K562 (cell line): ENCODE measurements at regions not wholly inside any gene's neighbourhood (a gene's known extent, or its start where the extent isn't known, plus 50 kb on each side); places are given as distances from the start of the nearest gene placed in this dataset.

Source experiments
- ATAC-seq: fragments of 200-7000 bp; cut with Tn5 transposase; 3 replicates; pipeline ENCODE4 v1.9.1; 2020; ENCODE audit warnings: moderate library complexity
- BruUV-seq: library from RNA; stranded (reverse); fragments of 400-500 nt; replicated peaks from 2 replicates; lab custom pipeline; 2021; lab: Mats Ljungman, UMichigan
- CTCF ChIA-PET: fragments of 300-600 bp; formaldehyde crosslinking; extraction: SDS; loops from one replicate; lab custom pipeline; 2021; ENCODE audit warnings: low intra/inter-chr PET ratio; lab: Yijun Ruan, JAX
- POLR2A ChIA-PET: fragments of 300-600, 350-650 bp; sonication (Branson Sonifier 250); formaldehyde crosslinking; extraction: SDS; loops from one replicate; lab custom pipeline; 2021; ENCODE audit warnings: antibody characterized with exemption, inconsistent platforms; lab: Yijun Ruan, JAX
- DNase-seq, 4 experiments: peaks; one replicate each; pipeline versions ENCODE4 v3.0.0 to v3.0.0-alpha.2; 2011 to 2018; ENCODE audit warnings: low spot score in 3 of 4, mixed read lengths in 3 of 4; ENCODE audit errors: extremely low read depth in 1 of 4
- FAIRE-seq: peaks from 2 replicates; lab custom pipeline; 2011; peaks lifted over from hg19 to GRCh38; lab: Jason Lieb, UNC
- H2AFZ ChIP-seq: 2 replicates; pipeline ENCODE4 v1.6.0; 2011; ENCODE audit warnings: low read depth, low read length, control low read depth, inconsistent platforms
- H3K27ac ChIP-seq: fragments of 200-600 bp; 3 replicates; pipeline ENCODE4 v1.8.0; 2011; ENCODE audit warnings: low read depth, mild to moderate bottlenecking, control low read depth, inconsistent platforms, low read length, moderate library complexity, mixed read lengths; ENCODE audit errors: extremely low read depth
- H3K27me3 ChIP-seq, 2 experiments: fragments of 300-600 bp in 1 of 2; 2 replicates in 1 of 2; 3 replicates in 1 of 2; pipeline versions ENCODE4 v1.6.0 to v1.8.0; 2011; ENCODE audit warnings: inconsistent platforms in 2 of 2, low read length in 2 of 2, mild to moderate bottlenecking in 1 of 2, mixed read lengths in 1 of 2, moderate library complexity in 1 of 2; ENCODE audit not compliant: control insufficient read depth in 2 of 2, insufficient read depth in 2 of 2
- H3K36me3 ChIP-seq: fragments of 300-600 bp; 3 replicates; pipeline ENCODE4 v1.8.0; 2011; ENCODE audit warnings: mild to moderate bottlenecking, low read length, inconsistent platforms; ENCODE audit not compliant: control insufficient read depth, insufficient read depth
- H3K4me1 ChIP-seq, 2 experiments: fragments of 200-600 bp in 1 of 2; replicated peaks in 1 of 2; 2 replicates in 1 of 2; 3 replicates in 1 of 2; pipeline versions ENCODE4 v1.5.1 to v1.8.0; 2011; ENCODE audit warnings: inconsistent platforms in 2 of 2, low read length in 2 of 2, mild to moderate bottlenecking in 1 of 2, mixed read lengths in 1 of 2, moderate library complexity in 1 of 2; ENCODE audit not compliant: control insufficient read depth in 2 of 2, insufficient read depth in 2 of 2
- H3K4me2 ChIP-seq: 2 replicates; pipeline ENCODE4 v1.6.1; 2011; ENCODE audit warnings: low read length, control low read depth, inconsistent platforms, mixed read lengths; ENCODE audit not compliant: insufficient read depth
- H3K4me3 ChIP-seq: fragments of 200-600 bp; sonication (generic), shearing (Covaris generic); 2 replicates; pipeline ENCODE4 v1.5.1; 2016; ENCODE audit warnings: control low read depth, inconsistent platforms
- H3K79me2 ChIP-seq: fragments of 200-600 bp; 3 replicates; pipeline ENCODE4 v1.8.0; 2011; ENCODE audit warnings: low read length, inconsistent platforms; ENCODE audit not compliant: control insufficient read depth, insufficient read depth
- H3K9ac ChIP-seq, 2 experiments: 2 replicates each; pipeline versions ENCODE4 v1.6.0 to v1.6.1; 2011; ENCODE audit warnings: low read depth in 2 of 2, low read length in 2 of 2, control low read depth in 1 of 2, inconsistent platforms in 1 of 2, mild to moderate bottlenecking in 1 of 2, mixed read lengths in 1 of 2; ENCODE audit not compliant: insufficient read depth in 1 of 2
- H3K9me1 ChIP-seq: one replicate; pipeline ENCODE4 v1.6.0; 2011; ENCODE audit warnings: inconsistent platforms, mild to moderate bottlenecking, low read length, moderate library complexity; ENCODE audit not compliant: control insufficient read depth, insufficient read depth
- H3K9me3 ChIP-seq: replicated peaks from 2 replicates; pipeline ENCODE4 v1.5.1; 2011; ENCODE audit warnings: low read depth, low read length, inconsistent platforms; ENCODE audit not compliant: control insufficient read depth, insufficient read depth
- H4K20me1 ChIP-seq: replicated peaks from 2 replicates; pipeline ENCODE4 v1.6.1; 2011; ENCODE audit warnings: low read length, inconsistent platforms, mixed read lengths; ENCODE audit not compliant: control insufficient read depth, insufficient read depth
- HDAC6 ChIP-seq: IDR thresholded peaks from 2 replicates; pipeline ENCODE4 v1.6.1; 2012; ENCODE audit warnings: low read depth, mild to moderate bottlenecking, control low read depth, inconsistent platforms, low read length, moderate library complexity
- KHSRP ChIP-seq: fragments of 450-650 bp; IDR thresholded peaks from 2 replicates; pipeline ENCODE4 v1.6.1; 2017
- RAD21 ChIP-seq, 2 experiments: fragments of 250-450 bp in 1 of 2; fragments of 450-650 bp in 1 of 2; sonication (Bioruptor Pico) in 1 of 2; formaldehyde crosslinking in 1 of 2; IDR thresholded peaks in 1 of 2; conservative IDR thresholded peaks in 1 of 2; 2 replicates each; pipeline versions ENCODE4 v1.4.0 to v1.8.0; 2020 to 2022; ENCODE audit warnings: mild to moderate bottlenecking in 2 of 2, moderate library complexity in 1 of 2
- ZNF184 ChIP-seq: sonication (generic); formaldehyde crosslinking; IDR thresholded peaks from 2 replicates; pipeline ENCODE4 v1.5.0; 2020; ENCODE audit warnings: missing genetic modification reagents
- ZSCAN32 ChIP-seq: fragments of 450-650 bp; formaldehyde crosslinking; IDR thresholded peaks from 2 replicates; pipeline ENCODE4 v1.4.0; 2020; ENCODE audit warnings: mild to moderate bottlenecking, moderate library complexity
- WGBS: fragments of 100-300 bp; shearing (Covaris generic); methylation state at CpG from one replicate; pipeline ENCODE4 v1.1.6; 2016; ENCODE audit warnings: low coverage, mixed read lengths; ENCODE audit not compliant: insufficient coverage; ENCODE audit errors: missing lambda C conversion rate; 5-methylcytosine and 5-hydroxymethylcytosine counted together
- in situ Hi-C: fragments of 300-500 bp; cut with MboI; formaldehyde crosslinking; loops from 4 replicates; pipeline ENCODE4 v1.15.0; 2018; ENCODE audit warnings: inconsistent platforms, mixed read lengths
- intact Hi-C: fragments of 100-400 bp; cut with micrococcal nuclease; formaldehyde crosslinking; loops from 2 replicates; pipeline ENCODE4 v1.14.2; 2022
- TF ChIP-seq, protein P1 (sequence below), 3 experiments: IDR thresholded peaks in 2 of 3; conservative IDR thresholded peaks in 1 of 3; 2 replicates each; pipeline ENCODE4 v1.5.1; 2011 to 2012; ENCODE audit warnings: low read length in 3 of 3, mild to moderate bottlenecking in 3 of 3, control low read depth in 2 of 3, improper control_type of control experiment in 1 of 3, inconsistent platforms in 1 of 3, low read depth in 1 of 3, mixed read lengths in 1 of 3, moderate library complexity in 1 of 3; ENCODE audit not compliant: insufficient read depth in 2 of 3

DNA sequence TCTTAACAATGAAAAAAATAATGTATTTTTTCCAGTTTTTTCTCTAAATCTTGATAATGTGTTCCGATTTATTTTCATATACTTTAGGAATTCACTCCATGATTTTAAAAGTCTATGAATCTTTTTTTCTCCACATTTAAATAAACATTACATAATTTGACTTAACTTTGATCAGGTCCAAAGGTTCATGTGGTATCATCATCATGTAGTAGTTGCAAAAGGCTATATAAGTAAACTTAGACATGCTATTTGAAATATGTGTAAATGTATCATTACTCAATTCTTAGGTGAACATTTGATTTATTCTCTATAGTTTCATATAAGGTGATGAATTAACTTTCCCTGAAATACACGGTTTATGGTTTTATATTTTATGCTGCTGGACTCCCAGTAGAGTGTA lies 2197.0 kb upstream of the RAG2 start:
- in situ Hi-C loops: no loop called here
- intact Hi-C loops: no loop called here
- no peak for DNase-seq
- H2AFZ ChIP-seq: no peak overlapping the region
- ChIA-PET POLR2A (interaction anchor here (0.6 kb wide), 1 partner anchor 499 kb away, joined by 3 read pairs; no protein-coding TSS in a partner anchor), CTCF (interaction anchor here (0.8 kb wide), 1 partner anchor 246 kb away, joined by 3 read pairs; no protein-coding TSS in a partner anchor)
- TF ChIP-seq HDAC6: no peak
- TF ChIP-seq ZSCAN32: no peak
- no peak for TF ChIP-seq KHSRP
- no peak for TF ChIP-seq ZNF184
- ATAC-seq: no peak
- H3K9ac ChIP-seq: no peak overlapping the region
- no TSS peak for BruUV-seq
- H3K36me3 ChIP-seq: no peaks in the 10 kb centered on the region
- H3K9me1 ChIP-seq: no peaks in the 10 kb centered on the region
- no peak for FAIRE-seq
- no peaks in the 10 kb centered on the region for H3K4me1 ChIP-seq
- no peaks in the 10 kb centered on the region for H4K20me1 ChIP-seq
- no peak overlapping the region for H3K27ac ChIP-seq
- no peaks in the 10 kb centered on the region for H3K27me3 ChIP-seq
- H3K4me2 ChIP-seq: no peak overlapping the region
- H3K4me3 ChIP-seq: no peak overlapping the region
- H3K79me2 ChIP-seq: no peaks in the 10 kb centered on the region
- WGBS: 6% methylated on average over 2 of the region's 2 CpGs
- H3K9me3 ChIP-seq: no peaks in the 10 kb centered on the region

DNA sequence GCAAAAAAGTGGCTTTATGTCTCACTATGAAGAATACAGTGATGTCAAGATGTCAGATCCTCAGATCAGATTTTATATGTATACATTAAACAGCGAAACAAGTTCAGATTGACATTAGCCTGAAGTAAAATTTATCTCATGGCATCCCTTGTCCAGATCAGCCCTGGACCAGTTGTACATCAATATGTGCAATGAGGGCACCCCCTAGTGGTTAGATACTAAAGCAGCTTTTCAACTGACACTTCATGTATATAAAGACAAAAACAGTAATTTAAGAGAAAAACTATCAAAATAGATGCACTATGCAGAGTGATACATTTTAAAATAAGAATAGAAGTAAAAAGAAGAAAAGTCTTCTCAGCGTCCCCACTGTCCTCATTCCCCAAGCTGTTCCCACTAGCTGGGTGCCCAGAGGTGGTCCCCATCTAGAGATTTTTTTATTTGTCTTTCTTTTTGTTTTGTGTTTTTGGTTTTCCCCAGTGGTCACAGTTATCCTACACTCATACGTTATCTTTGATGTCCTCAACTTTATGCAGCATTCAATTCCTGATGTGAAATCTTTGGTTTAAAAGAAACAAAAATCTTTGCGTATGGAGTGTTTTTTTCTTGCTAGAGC lies 2193.4 kb upstream of the RAG2 start:
- peak; percentile 91 for FAIRE-seq
- WGBS: 11% methylated on average over 4 of the region's 4 CpGs
- CTCF ChIA-PET: interaction anchor here (0.6 to 0.7 kb wide), 3 partner anchors 10 to 1788 kb away, joined by 3 to 5 read pairs (median 3); no protein-coding TSS in a partner anchor
- TF ChIP-seq RAD21 (CRISPR knock-in tag; conservative IDR thresholded peaks at IDR 0.05 in 1 of 2, IDR thresholded peaks at IDR 0.05 in 1 of 2): peak; percentile 89 to 91
- TF ChIP-seq, protein P1, sequence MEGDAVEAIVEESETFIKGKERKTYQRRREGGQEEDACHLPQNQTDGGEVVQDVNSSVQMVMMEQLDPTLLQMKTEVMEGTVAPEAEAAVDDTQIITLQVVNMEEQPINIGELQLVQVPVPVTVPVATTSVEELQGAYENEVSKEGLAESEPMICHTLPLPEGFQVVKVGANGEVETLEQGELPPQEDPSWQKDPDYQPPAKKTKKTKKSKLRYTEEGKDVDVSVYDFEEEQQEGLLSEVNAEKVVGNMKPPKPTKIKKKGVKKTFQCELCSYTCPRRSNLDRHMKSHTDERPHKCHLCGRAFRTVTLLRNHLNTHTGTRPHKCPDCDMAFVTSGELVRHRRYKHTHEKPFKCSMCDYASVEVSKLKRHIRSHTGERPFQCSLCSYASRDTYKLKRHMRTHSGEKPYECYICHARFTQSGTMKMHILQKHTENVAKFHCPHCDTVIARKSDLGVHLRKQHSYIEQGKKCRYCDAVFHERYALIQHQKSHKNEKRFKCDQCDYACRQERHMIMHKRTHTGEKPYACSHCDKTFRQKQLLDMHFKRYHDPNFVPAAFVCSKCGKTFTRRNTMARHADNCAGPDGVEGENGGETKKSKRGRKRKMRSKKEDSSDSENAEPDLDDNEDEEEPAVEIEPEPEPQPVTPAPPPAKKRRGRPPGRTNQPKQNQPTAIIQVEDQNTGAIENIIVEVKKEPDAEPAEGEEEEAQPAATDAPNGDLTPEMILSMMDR (IDR thresholded peaks at IDR 0.05 in 2 of 3, conservative IDR thresholded peaks at IDR 0.05 in 1 of 3; ENCODE audit: insufficient read depth in 2 of 3, low read depth in 1 of 3, low read length in 3 of 3): peak; percentile 50 to 77 (median 67); a peak in 5 of 6 replicates

More for the DNA sequence above, 2193.4 kb upstream of the RAG2 start:
- Histone ChIP-seq H3K9me3 (no peaks in the 10 kb centered on the region), H3K79me2 (no peaks in the 10 kb centered on the region), H3K27me3 (no peaks in the 10 kb centered on the region), H2AFZ (no peak overlapping the region), H3K4me3 (no peak overlapping the region), H3K9me1 (no peaks in the 10 kb centered on the region), H3K27ac (no peak overlapping the region), H3K9ac (no peak overlapping the region), H3K4me2 (no peak overlapping the region), H3K36me3 (no peaks in the 10 kb centered on the region), H3K4me1 (no peaks in the 10 kb centered on the region), H4K20me1 (no peaks in the 10 kb centered on the region)
- intact Hi-C loops (loop anchor here (1.0 to 5.0 kb wide), 2 partner anchors 845 to 1784 kb away; no protein-coding TSS in a partner anchor), in situ Hi-C loops (no loop called here)
- BruUV-seq: no TSS peak
- ATAC-seq (peak; percentile 82), DNase-seq (peak; percentile 43 to 77 (median 52))
- POLR2A ChIA-PET: no interaction called here
